WI38 (cell line): ENCODE measurements at regions not wholly inside any gene's neighbourhood (a gene's known extent, or its start where the extent isn't known, plus 50 kb on each side); places are given as distances from the start of the nearest gene placed in this dataset.

Experiments
- H3K4me3 ChIP-seq: 2 replicates; pipeline ENCODE4 v1.5.1; 2011; ENCODE audit warnings: low read depth, mild to moderate bottlenecking, control low read depth, low read length
- CTCF ChIP-seq: IDR thresholded peaks from 2 replicates; pipeline ENCODE4 v1.5.1; 2012; ENCODE audit warnings: low read depth, mild to moderate bottlenecking, control low read depth, low read length

DNA sequence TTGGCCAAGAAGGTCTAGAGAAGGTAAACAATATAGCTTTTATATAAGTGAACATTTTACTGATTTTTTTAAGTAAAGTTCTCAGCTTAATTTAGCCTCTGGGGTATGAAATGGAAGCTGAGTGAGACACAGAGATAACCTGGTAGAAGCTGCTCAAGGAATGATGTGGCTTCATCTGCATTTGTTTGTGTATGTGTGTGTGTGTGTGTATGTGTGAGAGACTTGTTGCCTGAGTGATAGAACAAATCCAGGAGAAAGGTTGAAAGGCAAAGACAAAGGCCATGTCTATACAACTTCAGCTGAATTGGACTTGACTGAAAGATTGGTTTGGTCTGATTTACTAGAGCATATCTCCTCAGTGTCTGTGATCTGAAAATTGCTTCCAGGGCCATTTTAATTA lies 63.6 kb downstream of the PCDH7 start:
- H3K4me3 ChIP-seq = no peak overlapping the region
- TF ChIP-seq CTCF = no peak

- TF ChIP-seq CTCF = no peak
- H3K4me3 ChIP-seq = no peak overlapping the region
These were observed 69.1 kb downstream of the PCDH7 start for GRCh38 chr4:30789219-30789671.

GRCh38 chr4:30790123-30790522 lies 70.0 kb downstream of the PCDH7 start:
- no peak for TF ChIP-seq CTCF
- H3K4me3 ChIP-seq = no peak overlapping the region

DNA sequence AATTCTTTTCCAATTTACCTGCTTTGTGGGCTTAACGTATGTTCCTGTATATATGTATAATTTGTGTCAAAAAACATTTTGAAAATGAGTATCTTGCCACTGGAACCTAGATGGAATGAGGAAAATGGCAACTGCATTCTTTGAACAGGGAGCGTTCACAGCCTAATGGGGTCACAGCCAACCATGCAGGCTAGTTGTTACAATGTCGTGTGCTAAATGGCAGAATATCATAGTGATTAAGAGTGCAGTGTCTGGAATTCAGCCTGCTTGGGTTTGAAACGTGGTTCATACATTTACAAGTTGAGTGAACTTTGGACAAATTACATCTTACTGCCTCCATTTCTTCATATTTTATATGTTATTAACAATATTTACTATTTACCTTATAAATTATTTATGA lies 70.8 kb downstream of the PCDH7 start:
- no peak for TF ChIP-seq CTCF
- no peak overlapping the region for H3K4me3 ChIP-seq

GRCh38 chr4:30792601-30793000 lies 72.4 kb downstream of the PCDH7 start:
- no peak for TF ChIP-seq CTCF
- H3K4me3 ChIP-seq = no peak overlapping the region

DNA sequence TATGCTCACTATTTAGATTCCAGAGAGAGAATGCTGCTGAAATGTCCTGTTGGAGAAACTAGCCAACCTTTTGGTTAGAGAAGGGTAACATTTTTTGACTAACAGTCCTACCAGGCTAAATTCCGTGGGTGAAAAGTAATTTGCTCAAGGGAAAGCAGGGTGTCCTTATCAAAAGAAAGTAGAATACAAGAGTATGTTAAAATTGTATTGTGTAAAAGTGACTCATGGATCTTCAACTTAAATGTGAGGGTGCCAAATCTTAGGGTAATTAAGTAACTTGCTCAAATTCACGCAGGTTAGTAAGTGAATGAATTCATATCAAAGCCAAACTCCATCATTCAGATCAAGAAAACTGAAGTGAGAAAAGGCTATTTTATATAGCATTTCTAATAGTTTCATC lies 81.7 kb downstream of the PCDH7 start:
- TF ChIP-seq CTCF = no peak
- H3K4me3 ChIP-seq = no peak overlapping the region

GRCh38 chr4:30802622-30803323 lies 82.6 kb downstream of the PCDH7 start:
- TF ChIP-seq CTCF = no peak
- H3K4me3 ChIP-seq = no peak overlapping the region
